K562 (cell line): ENCODE measurements at regions not wholly inside any gene's neighbourhood (a gene's known extent, or its start where the extent isn't known, plus 50 kb on each side); places are given as distances from the start of the nearest gene placed in this dataset.

Source experiments
- ATAC-seq: fragments of 200-7000 bp; cut with Tn5 transposase; 3 replicates; pipeline ENCODE4 v1.9.1; 2020; ENCODE audit warnings: moderate library complexity
- BruUV-seq: library from RNA; stranded (reverse); fragments of 400-500 nt; replicated peaks from 2 replicates; lab custom pipeline; 2021; lab: Mats Ljungman, UMichigan
- CTCF ChIA-PET: fragments of 300-600 bp; formaldehyde crosslinking; extraction: SDS; loops from one replicate; lab custom pipeline; 2021; ENCODE audit warnings: low intra/inter-chr PET ratio; lab: Yijun Ruan, JAX
- POLR2A ChIA-PET: fragments of 300-600, 350-650 bp; sonication (Branson Sonifier 250); formaldehyde crosslinking; extraction: SDS; loops from one replicate; lab custom pipeline; 2021; ENCODE audit warnings: antibody characterized with exemption, inconsistent platforms; lab: Yijun Ruan, JAX
- DNase-seq, 4 experiments: peaks; one replicate each; pipeline versions ENCODE4 v3.0.0 to v3.0.0-alpha.2; 2011 to 2018; ENCODE audit warnings: low spot score in 3 of 4, mixed read lengths in 3 of 4; ENCODE audit errors: extremely low read depth in 1 of 4
- FAIRE-seq: peaks from 2 replicates; lab custom pipeline; 2011; peaks lifted over from hg19 to GRCh38; lab: Jason Lieb, UNC
- H2AFZ ChIP-seq: 2 replicates; pipeline ENCODE4 v1.6.0; 2011; ENCODE audit warnings: low read depth, low read length, control low read depth, inconsistent platforms
- H3K27ac ChIP-seq: fragments of 200-600 bp; 3 replicates; pipeline ENCODE4 v1.8.0; 2011; ENCODE audit warnings: low read depth, mild to moderate bottlenecking, control low read depth, inconsistent platforms, low read length, moderate library complexity, mixed read lengths; ENCODE audit errors: extremely low read depth
- H3K27me3 ChIP-seq, 2 experiments: fragments of 300-600 bp in 1 of 2; 2 replicates in 1 of 2; 3 replicates in 1 of 2; pipeline versions ENCODE4 v1.6.0 to v1.8.0; 2011; ENCODE audit warnings: inconsistent platforms in 2 of 2, low read length in 2 of 2, mild to moderate bottlenecking in 1 of 2, mixed read lengths in 1 of 2, moderate library complexity in 1 of 2; ENCODE audit not compliant: control insufficient read depth in 2 of 2, insufficient read depth in 2 of 2
- H3K36me3 ChIP-seq: fragments of 300-600 bp; 3 replicates; pipeline ENCODE4 v1.8.0; 2011; ENCODE audit warnings: mild to moderate bottlenecking, low read length, inconsistent platforms; ENCODE audit not compliant: control insufficient read depth, insufficient read depth
- H3K4me1 ChIP-seq, 2 experiments: fragments of 200-600 bp in 1 of 2; replicated peaks in 1 of 2; 2 replicates in 1 of 2; 3 replicates in 1 of 2; pipeline versions ENCODE4 v1.5.1 to v1.8.0; 2011; ENCODE audit warnings: inconsistent platforms in 2 of 2, low read length in 2 of 2, mild to moderate bottlenecking in 1 of 2, mixed read lengths in 1 of 2, moderate library complexity in 1 of 2; ENCODE audit not compliant: control insufficient read depth in 2 of 2, insufficient read depth in 2 of 2
- H3K4me2 ChIP-seq: 2 replicates; pipeline ENCODE4 v1.6.1; 2011; ENCODE audit warnings: low read length, control low read depth, inconsistent platforms, mixed read lengths; ENCODE audit not compliant: insufficient read depth
- H3K4me3 ChIP-seq: fragments of 200-600 bp; sonication (generic), shearing (Covaris generic); 2 replicates; pipeline ENCODE4 v1.5.1; 2016; ENCODE audit warnings: control low read depth, inconsistent platforms
- H3K79me2 ChIP-seq: fragments of 200-600 bp; 3 replicates; pipeline ENCODE4 v1.8.0; 2011; ENCODE audit warnings: low read length, inconsistent platforms; ENCODE audit not compliant: control insufficient read depth, insufficient read depth
- H3K9ac ChIP-seq, 2 experiments: 2 replicates each; pipeline versions ENCODE4 v1.6.0 to v1.6.1; 2011; ENCODE audit warnings: low read depth in 2 of 2, low read length in 2 of 2, control low read depth in 1 of 2, inconsistent platforms in 1 of 2, mild to moderate bottlenecking in 1 of 2, mixed read lengths in 1 of 2; ENCODE audit not compliant: insufficient read depth in 1 of 2
- H3K9me1 ChIP-seq: one replicate; pipeline ENCODE4 v1.6.0; 2011; ENCODE audit warnings: inconsistent platforms, mild to moderate bottlenecking, low read length, moderate library complexity; ENCODE audit not compliant: control insufficient read depth, insufficient read depth
- H3K9me3 ChIP-seq: replicated peaks from 2 replicates; pipeline ENCODE4 v1.5.1; 2011; ENCODE audit warnings: low read depth, low read length, inconsistent platforms; ENCODE audit not compliant: control insufficient read depth, insufficient read depth
- H4K20me1 ChIP-seq: replicated peaks from 2 replicates; pipeline ENCODE4 v1.6.1; 2011; ENCODE audit warnings: low read length, inconsistent platforms, mixed read lengths; ENCODE audit not compliant: control insufficient read depth, insufficient read depth
- ARID1B ChIP-seq: fragments of 450-650 bp; IDR thresholded peaks from 2 replicates; pipeline ENCODE4 v1.6.1; 2016; ENCODE audit warnings: antibody characterized with exemption, mild to moderate bottlenecking, inconsistent platforms
- BHLHE40 ChIP-seq: IDR thresholded peaks from 2 replicates; pipeline ENCODE4 v1.6.1; 2011; ENCODE audit warnings: low read length, improper control_type of control experiment
- BRF1 ChIP-seq: IDR thresholded peaks from 3 replicates; pipeline ENCODE4 v1.6.1; 2011; ENCODE audit warnings: borderline replicate concordance, mild to moderate bottlenecking; ENCODE audit not compliant: insufficient read length; ENCODE audit errors: extremely low read depth
- CHCHD3 ChIP-seq: fragments of 250-450 bp; sonication (Bioruptor Pico); IDR thresholded peaks from 2 replicates; pipeline ENCODE4 v2.1.2; 2022; ENCODE audit warnings: mild to moderate bottlenecking
- DPF2 ChIP-seq: fragments of 450-650 bp; IDR thresholded peaks from 2 replicates; pipeline ENCODE4 v1.6.1; 2016
- FOXM1 ChIP-seq, 2 experiments: fragments of 450-650 bp in 1 of 2; sonication (generic) in 1 of 2; formaldehyde crosslinking in 1 of 2; IDR thresholded peaks; 2 replicates each; pipeline versions ENCODE4 v1.6.1 to v1.9.0; 2017 to 2022; ENCODE audit warnings: low read depth in 2 of 2, mild to moderate bottlenecking in 2 of 2, missing genetic modification reagents in 1 of 2, moderate library complexity in 1 of 2
- GATAD2A ChIP-seq: fragments of 450-650 bp; IDR thresholded peaks from 2 replicates; pipeline ENCODE4 v1.6.1; 2017
- HDAC8 ChIP-seq: fragments of 450-650 bp; IDR thresholded peaks from 2 replicates; pipeline ENCODE4 v1.6.1; 2016; ENCODE audit warnings: mild to moderate bottlenecking, missing genetic modification characterization, moderate library complexity, missing compliant biosample characterization
- HIVEP1 ChIP-seq: fragments of 250-450 bp; sonication (Bioruptor Pico); IDR thresholded peaks from 2 replicates; pipeline ENCODE4 v1.4.0; 2020; ENCODE audit warnings: mild to moderate bottlenecking
- HNRNPLL ChIP-seq: fragments of 200-400 bp; formaldehyde crosslinking; IDR thresholded peaks from 2 replicates; pipeline ENCODE4 v1.6.1; 2017; ENCODE audit warnings: low read length, low read depth, mild to moderate bottlenecking; ENCODE audit not compliant: poor library complexity, severe bottlenecking
- HSF4 ChIP-seq: fragments of 250-450 bp; sonication (Bioruptor Pico); IDR thresholded peaks from 2 replicates; pipeline ENCODE4 v2.1.2; 2022; ENCODE audit warnings: mild to moderate bottlenecking, moderate library complexity, borderline replicate concordance
- L3MBTL2 ChIP-seq: fragments of 450-650 bp; IDR thresholded peaks from 2 replicates; pipeline ENCODE4 v1.6.1; 2016; ENCODE audit warnings: mild to moderate bottlenecking, moderate library complexity
- MCM2 ChIP-seq: fragments of 450-650 bp; IDR thresholded peaks from 2 replicates; pipeline ENCODE4 v1.6.1; 2017; ENCODE audit warnings: low read depth, mild to moderate bottlenecking
- POLR2AphosphoS5 ChIP-seq: IDR thresholded peaks from 2 replicates; pipeline ENCODE4 v1.6.1; 2011; ENCODE audit warnings: mild to moderate bottlenecking, low read depth, low read length, moderate library complexity; ENCODE audit not compliant: control insufficient read depth, insufficient read depth
- POU5F1 ChIP-seq: fragments of 150-350 bp; IDR thresholded peaks from 2 replicates; pipeline ENCODE4 v1.6.1; 2014; ENCODE audit warnings: borderline replicate concordance, low read length, low read depth, mild to moderate bottlenecking; ENCODE audit not compliant: partially characterized antibody
- SMARCC2 ChIP-seq: fragments of 450-650 bp; IDR thresholded peaks from 2 replicates; pipeline ENCODE4 v1.6.1; 2017; ENCODE audit warnings: antibody characterized with exemption, moderate library complexity, mild to moderate bottlenecking, low read depth
- SRSF3 ChIP-seq: fragments of 200-400 bp; formaldehyde crosslinking; IDR thresholded peaks from 2 replicates; pipeline ENCODE4 v1.6.1; 2016; ENCODE audit warnings: mild to moderate bottlenecking, low read length, moderate library complexity; ENCODE audit not compliant: insufficient read depth
- TEAD1 ChIP-seq, 2 experiments: fragments of 450-650 bp in 1 of 2; sonication (generic) in 1 of 2; formaldehyde crosslinking; IDR thresholded peaks; 2 replicates each; pipeline versions ENCODE4 v1.4.0 to v1.8.0; 2020 to 2022; ENCODE audit warnings: mild to moderate bottlenecking in 2 of 2, missing genetic modification reagents in 1 of 2
- TFAM ChIP-seq: fragments of 250-450 bp; sonication (Bioruptor Pico); conservative IDR thresholded peaks from 2 replicates; pipeline ENCODE4 v1.5.0; 2021; ENCODE audit warnings: mild to moderate bottlenecking, moderate library complexity
- TOE1 ChIP-seq, 2 experiments: fragments of 450-650 bp in 1 of 2; sonication (generic) in 1 of 2; formaldehyde crosslinking in 1 of 2; IDR thresholded peaks; 2 replicates each; pipeline versions ENCODE4 v1.7.1 to v1.8.0; 2016 to 2022; ENCODE audit warnings: borderline replicate concordance in 2 of 2, mild to moderate bottlenecking in 2 of 2, antibody characterized with exemption in 1 of 2, inconsistent platforms in 1 of 2, low read depth in 1 of 2, missing genetic modification reagents in 1 of 2, moderate library complexity in 1 of 2
- ZNF12 ChIP-seq: sonication (generic); formaldehyde crosslinking; IDR thresholded peaks from 2 replicates; pipeline ENCODE4 v1.4.0; 2020; ENCODE audit warnings: mild to moderate bottlenecking, missing genetic modification reagents
- ZNF134 ChIP-seq: fragments of 250-450 bp; sonication (Bioruptor Pico); conservative IDR thresholded peaks from 2 replicates; pipeline ENCODE4 v1.4.0; 2020
- WGBS: fragments of 100-300 bp; shearing (Covaris generic); methylation state at CpG from one replicate; pipeline ENCODE4 v1.1.6; 2016; ENCODE audit warnings: low coverage, mixed read lengths; ENCODE audit not compliant: insufficient coverage; ENCODE audit errors: missing lambda C conversion rate; 5-methylcytosine and 5-hydroxymethylcytosine counted together
- in situ Hi-C: fragments of 300-500 bp; cut with MboI; formaldehyde crosslinking; loops from 4 replicates; pipeline ENCODE4 v1.15.0; 2018; ENCODE audit warnings: inconsistent platforms, mixed read lengths
- intact Hi-C: fragments of 100-400 bp; cut with micrococcal nuclease; formaldehyde crosslinking; loops from 2 replicates; pipeline ENCODE4 v1.14.2; 2022
- TF ChIP-seq, protein P1 (sequence below): fragments of 250-450 bp; sonication (Bioruptor Pico); IDR thresholded peaks from 2 replicates; pipeline ENCODE4 v1.5.0; 2021

DNA sequence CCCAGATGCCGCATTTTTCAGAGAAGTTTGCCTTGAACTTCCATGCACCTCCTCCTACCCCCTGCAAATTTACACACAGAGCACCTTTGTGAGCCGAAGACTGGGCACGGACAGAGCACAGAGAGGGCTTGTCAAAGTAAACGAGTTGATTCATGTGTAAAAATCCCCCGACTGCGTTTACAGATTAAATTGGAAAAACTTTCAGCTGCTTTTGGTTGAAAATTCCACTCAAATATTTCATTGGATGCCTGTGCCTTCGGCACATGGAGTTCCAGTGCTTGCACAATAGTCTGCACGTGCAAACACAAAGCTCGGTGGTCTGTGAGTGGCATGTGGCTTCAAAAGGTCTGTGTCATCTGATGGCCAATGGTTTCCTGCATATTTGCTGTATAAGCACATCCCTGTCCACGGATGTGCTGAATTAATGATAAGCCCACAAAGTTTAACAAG lies 177.5 kb downstream of the SETD4 start:
- FAIRE-seq (no peak), ATAC-seq (no peak)

DNA sequence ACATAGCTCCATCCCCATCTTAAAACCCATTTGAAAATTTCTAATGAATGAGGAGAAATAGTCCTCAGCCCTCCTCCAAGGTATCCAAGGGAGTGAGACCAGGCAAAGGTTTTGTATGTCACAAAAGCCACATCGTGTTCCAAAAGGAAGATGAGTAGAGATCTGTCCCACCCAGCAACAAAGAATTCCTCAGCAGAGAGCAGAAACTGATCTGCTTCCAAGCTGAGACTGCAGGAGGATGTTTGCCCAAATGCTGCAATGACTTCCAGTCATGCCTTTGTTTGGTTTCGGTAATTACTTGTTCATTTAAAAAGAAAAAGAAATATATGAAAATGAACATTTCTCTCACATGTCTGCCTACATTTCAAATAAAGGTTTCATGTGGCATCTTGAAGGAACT lies 186.9 kb downstream of the SETD4 start:
- H3K4me2 ChIP-seq: no peak overlapping the region
- no peaks in the 10 kb centered on the region for H3K79me2 ChIP-seq
- ATAC-seq: no peak
- no peaks in the 10 kb centered on the region for H4K20me1 ChIP-seq
- BruUV-seq: no TSS peak
- intact Hi-C loops: no loop called here
- no peak overlapping the region for H3K4me3 ChIP-seq
- no peaks in the 10 kb centered on the region for H3K9me1 ChIP-seq
- in situ Hi-C loops: no loop called here
- H3K9ac ChIP-seq: no peak overlapping the region
- no peaks in the 10 kb centered on the region for H3K36me3 ChIP-seq
- no peaks in the 10 kb centered on the region for H3K4me1 ChIP-seq
- ChIA-PET POLR2A (interaction anchor here (1.1 kb wide), 1 partner anchor 234 kb away, joined by 5 read pairs; no protein-coding TSS in a partner anchor), CTCF (no interaction called here)
- H3K27ac ChIP-seq: no peak overlapping the region
- H3K9me3 ChIP-seq: no peaks in the 10 kb centered on the region
- DNase-seq: no peak
- FAIRE-seq: no peak
- no peaks in the 10 kb centered on the region for H3K27me3 ChIP-seq
- no peak overlapping the region for H2AFZ ChIP-seq
- 2% methylated on average over 2 of the region's 2 CpGs for WGBS
- TF ChIP-seq POU5F1 (no peak), ARID1B (no peak), BHLHE40 (no peak), HIVEP1 (CRISPR knock-in tag) (no peak), GATAD2A (no peak), ZNF134 (no peak), BRF1 (no peak), SMARCC2 (no peak), POLR2AphosphoS5 (no peak), FOXM1 (IDR thresholded peaks at IDR 0.05; ENCODE audit: low read depth) (no peak), FOXM1 (CRISPR knock-in tag; IDR thresholded peaks at IDR 0.05; ENCODE audit: low read depth) (no peak), L3MBTL2 (no peak), HDAC8 (no peak), SRSF3 (no peak), HSF4 (CRISPR knock-in tag) (no peak)
- TF ChIP-seq, protein P1, sequence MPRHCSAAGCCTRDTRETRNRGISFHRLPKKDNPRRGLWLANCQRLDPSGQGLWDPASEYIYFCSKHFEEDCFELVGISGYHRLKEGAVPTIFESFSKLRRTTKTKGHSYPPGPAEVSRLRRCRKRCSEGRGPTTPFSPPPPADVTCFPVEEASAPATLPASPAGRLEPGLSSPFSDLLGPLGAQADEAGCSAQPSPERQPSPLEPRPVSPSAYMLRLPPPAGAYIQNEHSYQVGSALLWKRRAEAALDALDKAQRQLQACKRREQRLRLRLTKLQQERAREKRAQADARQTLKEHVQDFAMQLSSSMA (CRISPR knock-in tag): no peak

More for the DNA sequence above, 177.5 kb downstream of the SETD4 start:
- Histone ChIP-seq H3K9me1 (no peaks in the 10 kb centered on the region), H3K9me3 (no peaks in the 10 kb centered on the region), H3K27me3 (peaks cover 7 to 22% of the 10 kb centered on the region in 2 experiments; a peak in 3 of 5 replicates), H3K36me3 (no peaks in the 10 kb centered on the region), H4K20me1 (no peaks in the 10 kb centered on the region), H3K4me3 (no peak overlapping the region), H3K79me2 (no peaks in the 10 kb centered on the region), H3K9ac (no peak overlapping the region), H3K27ac (no peak overlapping the region), H2AFZ (no peak overlapping the region), H3K4me1 (peaks cover 0 to 5% of the 10 kb centered on the region in 2 experiments; a peak in 1 of 5 replicates), H3K4me2 (no peak overlapping the region)
- CTCF ChIA-PET: no interaction called here
- TF ChIP-seq TFAM (CRISPR knock-in tag) (no peak), TOE1 (IDR thresholded peaks at IDR 0.05; ENCODE audit: borderline replicate concordance) (no peak), TOE1 (CRISPR knock-in tag; IDR thresholded peaks at IDR 0.05; ENCODE audit: borderline replicate concordance, low read depth) (no peak), TEAD1 (CRISPR knock-in tag; IDR thresholded peaks at IDR 0.05) (no peak), DPF2 (no peak), HNRNPLL (no peak), MCM2 (no peak), ZNF12 (CRISPR knock-in tag) (no peak), CHCHD3 (CRISPR knock-in tag) (no peak)
- intact Hi-C loops (no loop called here), in situ Hi-C loops (no loop called here)
- POLR2A ChIA-PET: no interaction called here
- BruUV-seq: no TSS peak
- 0% methylated on average over 10 of the region's 10 CpGs for WGBS
- no peak for DNase-seq
